HepG2 (cell line): ENCODE measurements at regions not wholly inside any gene's neighbourhood (a gene's known extent, or its start where the extent isn't known, plus 50 kb on each side); places are given as distances from the start of the nearest gene placed in this dataset.

ENCODE experiments used
- ADNP ChIP-seq: sonication (generic); formaldehyde crosslinking; IDR thresholded peaks from 2 replicates; pipeline ENCODE4 v1.4.0; 2020; ENCODE audit warnings: missing genetic modification reagents
- CHD2 ChIP-seq: IDR thresholded peaks from 2 replicates; pipeline ENCODE4 v1.6.1; 2011; ENCODE audit warnings: low read depth, low read length, improper control_type of control experiment
- CTCF ChIP-seq: sonication (generic); formaldehyde crosslinking; IDR thresholded peaks from 2 replicates; pipeline ENCODE4 v1.5.0; 2020; ENCODE audit warnings: mild to moderate bottlenecking, missing genetic modification reagents, moderate library complexity
- JUNB ChIP-seq: sonication (generic); formaldehyde crosslinking; IDR thresholded peaks from 2 replicates; pipeline ENCODE4 v1.8.0; 2022; ENCODE audit warnings: missing genetic modification reagents, mild to moderate bottlenecking, borderline replicate concordance
- PATZ1 ChIP-seq: sonication (generic); formaldehyde crosslinking; IDR thresholded peaks from 2 replicates; pipeline ENCODE4 v1.4.0; 2020; ENCODE audit warnings: missing genetic modification reagents
- POLR2AphosphoS5 ChIP-seq: IDR thresholded peaks from 2 replicates; pipeline ENCODE4 v1.6.1; 2012; ENCODE audit warnings: low read depth, low read length
- RELA ChIP-seq: sonication (generic); formaldehyde crosslinking; IDR thresholded peaks from 2 replicates; pipeline ENCODE4 v1.4.0; 2020; ENCODE audit warnings: missing genetic modification reagents
- SIN3A ChIP-seq: IDR thresholded peaks from 2 replicates; pipeline ENCODE4 v1.6.1; 2011; ENCODE audit warnings: low read depth, mild to moderate bottlenecking, control low read depth, low read length, borderline replicate concordance
- SP2 ChIP-seq: sonication (generic); formaldehyde crosslinking; IDR thresholded peaks from 2 replicates; pipeline ENCODE4 v1.5.1; 2020; ENCODE audit warnings: mild to moderate bottlenecking, missing genetic modification reagents
- ZFX ChIP-seq: sonication (generic); formaldehyde crosslinking; IDR thresholded peaks from 2 replicates; pipeline ENCODE4 v1.4.0; 2020; ENCODE audit warnings: mild to moderate bottlenecking, low read depth, missing genetic modification reagents, moderate library complexity

- TF ChIP-seq PATZ1 (CRISPR knock-in tag) = no peak
- no peak for TF ChIP-seq SIN3A
- TF ChIP-seq RELA (CRISPR knock-in tag) = no peak
- TF ChIP-seq POLR2AphosphoS5 = no peak
- TF ChIP-seq JUNB = no peak
- TF ChIP-seq SP2 (CRISPR knock-in tag) = no peak
- TF ChIP-seq ADNP (CRISPR knock-in tag) = no peak
- TF ChIP-seq ZFX (CRISPR knock-in tag) = no peak
- TF ChIP-seq CTCF (CRISPR knock-in tag) = no peak
- no peak for TF ChIP-seq CHD2
Measured at GRCh38 chr5:61635271-61635670, 303.2 kb downstream of the ZSWIM6 start.
